SK-N-SH treated with all-trans-retinoic acid at 6 μM for 48 hours (cell line): ENCODE measurements at regions not wholly inside any gene's neighbourhood (a gene's known extent, or its start where the extent isn't known, plus 50 kb on each side); places are given as distances from the start of the nearest gene placed in this dataset.

Source experiments
- ATAC-seq: fragments of 200-7000 bp; cut with Tn5 transposase; 3 replicates; pipeline ENCODE4 v1.9.1; 2020; ENCODE audit warnings: mild to moderate bottlenecking, moderate library complexity
- ARNTL ChIP-seq: fragments of 450-650 bp; formaldehyde crosslinking; IDR thresholded peaks from 2 replicates; pipeline ENCODE4 v1.5.0; 2020; ENCODE audit warnings: low read depth, mild to moderate bottlenecking, moderate library complexity, borderline replicate concordance
- BACH2 ChIP-seq: fragments of 250-450 bp; sonication (Bioruptor Pico); IDR thresholded peaks from 2 replicates; pipeline ENCODE4 v1.9.0; 2021; ENCODE audit warnings: mild to moderate bottlenecking, borderline replicate concordance
- ESRRG ChIP-seq: fragments of 250-450 bp; sonication (Bioruptor Pico); IDR thresholded peaks from 2 replicates; pipeline ENCODE4 v1.6.1; 2021; ENCODE audit warnings: mild to moderate bottlenecking
- GLIS3 ChIP-seq: fragments of 250-450 bp; sonication (Bioruptor Pico); IDR thresholded peaks from 2 replicates; pipeline ENCODE4 v1.5.0; 2020; ENCODE audit warnings: mild to moderate bottlenecking, moderate library complexity
- ISL1 ChIP-seq: fragments of 250-450 bp; sonication (Bioruptor Pico); IDR thresholded peaks from 2 replicates; pipeline ENCODE4 v2.1.2; 2022; ENCODE audit warnings: mild to moderate bottlenecking, moderate library complexity
- OSR1 ChIP-seq: fragments of 250-450 bp; sonication (Bioruptor Pico); IDR thresholded peaks from 2 replicates; pipeline ENCODE4 v1.8.0; 2022; ENCODE audit warnings: moderate library complexity, mild to moderate bottlenecking, inconsistent platforms
- PPARA ChIP-seq: fragments of 250-450 bp; sonication (Bioruptor Pico); IDR thresholded peaks from 2 replicates; pipeline ENCODE4 v1.5.0; 2020; ENCODE audit warnings: mild to moderate bottlenecking, borderline replicate concordance
- RARB ChIP-seq: fragments of 250-450 bp; sonication (Bioruptor Pico); IDR thresholded peaks from 2 replicates; pipeline ENCODE4 v1.8.0; 2021; ENCODE audit warnings: mild to moderate bottlenecking, moderate library complexity
- SNAI2 ChIP-seq: fragments of 250-450 bp; sonication (Bioruptor Pico); IDR thresholded peaks from 2 replicates; pipeline ENCODE4 v1.5.0; 2020; ENCODE audit warnings: mild to moderate bottlenecking, moderate library complexity
- TCF4 ChIP-seq: fragments of 250-450 bp; sonication (Bioruptor Pico); IDR thresholded peaks from 2 replicates; pipeline ENCODE4 v1.8.0; 2021; ENCODE audit warnings: mild to moderate bottlenecking, moderate library complexity, borderline replicate concordance
- TOX ChIP-seq: fragments of 250-450 bp; sonication (Bioruptor Pico); IDR thresholded peaks from 2 replicates; pipeline ENCODE4 v1.8.0; 2021; ENCODE audit warnings: mild to moderate bottlenecking, moderate library complexity, borderline replicate concordance
- ZC3H10 ChIP-seq: fragments of 250-450 bp; sonication (Bioruptor Pico); IDR thresholded peaks from 2 replicates; pipeline ENCODE4 v1.5.1; 2021; ENCODE audit warnings: mild to moderate bottlenecking, moderate library complexity
- ZFP3 ChIP-seq: fragments of 250-450 bp; sonication (Bioruptor Pico); IDR thresholded peaks from 2 replicates; pipeline ENCODE4 v1.5.0; 2020; ENCODE audit warnings: mild to moderate bottlenecking, moderate library complexity
- ZFP30 ChIP-seq: fragments of 450-650 bp; formaldehyde crosslinking; IDR thresholded peaks from 2 replicates; pipeline ENCODE4 v1.5.0; 2022; ENCODE audit warnings: mild to moderate bottlenecking, moderate library complexity
- ZNF565 ChIP-seq: fragments of 450-650 bp; formaldehyde crosslinking; conservative IDR thresholded peaks from 2 replicates; pipeline ENCODE4 v1.5.0; 2020; ENCODE audit warnings: low read depth, mild to moderate bottlenecking, moderate library complexity
- ZNF70 ChIP-seq: fragments of 450-650 bp; formaldehyde crosslinking; IDR thresholded peaks from 2 replicates; pipeline ENCODE4 v1.5.0; 2020; ENCODE audit warnings: mild to moderate bottlenecking, moderate library complexity
- ZNF8 ChIP-seq: fragments of 450-650 bp; formaldehyde crosslinking; IDR thresholded peaks from 2 replicates; pipeline ENCODE4 v1.5.0; 2020; ENCODE audit warnings: mild to moderate bottlenecking, moderate library complexity
- TF ChIP-seq, protein P1 (sequence below): fragments of 250-450 bp; sonication (Bioruptor Pico); IDR thresholded peaks from 2 replicates; pipeline ENCODE4 v1.8.0; 2020; ENCODE audit warnings: mild to moderate bottlenecking, moderate library complexity, borderline replicate concordance
- TF ChIP-seq, protein P2 (sequence below): fragments of 250-450 bp; sonication (Bioruptor Pico); IDR thresholded peaks from 2 replicates; pipeline ENCODE4 v1.5.0; 2020; ENCODE audit warnings: mild to moderate bottlenecking, moderate library complexity
- TF ChIP-seq, protein P3 (sequence below): fragments of 250-450 bp; sonication (Bioruptor Pico); IDR thresholded peaks from 2 replicates; pipeline ENCODE4 v1.8.0; 2021; ENCODE audit warnings: low read depth, mild to moderate bottlenecking, moderate library complexity, borderline replicate concordance
- TF ChIP-seq, protein P4 (sequence below): fragments of 250-450 bp; sonication (Bioruptor Pico); IDR thresholded peaks from 2 replicates; pipeline ENCODE4 v1.5.1; 2021; ENCODE audit warnings: mild to moderate bottlenecking, moderate library complexity
- TF ChIP-seq, protein P5 (sequence below): fragments of 250-450 bp; sonication (Bioruptor Pico); IDR thresholded peaks from 2 replicates; pipeline ENCODE4 v1.5.1; 2020; ENCODE audit warnings: low read depth, mild to moderate bottlenecking, moderate library complexity

DNA sequence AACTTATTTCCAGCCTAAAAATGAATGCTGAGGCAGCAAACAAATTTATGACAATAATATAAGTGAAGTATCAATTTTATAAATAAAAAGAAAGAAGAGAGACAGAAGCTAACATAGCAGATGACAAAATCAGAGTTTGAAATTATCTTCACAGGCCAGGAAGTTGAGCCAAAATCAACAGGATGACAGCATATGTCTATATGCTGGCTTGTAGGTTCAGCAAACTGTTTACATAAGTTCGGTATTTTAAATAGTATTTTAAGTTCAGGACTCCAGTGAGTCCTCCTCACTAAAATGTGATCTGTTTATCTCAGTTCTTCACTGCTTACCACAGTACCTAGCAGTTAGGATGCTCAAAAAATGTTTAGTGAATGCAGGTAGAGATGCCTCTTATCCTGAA is 359.6 kb upstream of the SMC2 start:
- no peak for ATAC-seq
- TF ChIP-seq ESRRG (no peak), ZC3H10 (no peak), TOX (CRISPR knock-in tag) (no peak), ZFP3 (CRISPR knock-in tag) (no peak), ARNTL (CRISPR knock-in tag) (no peak), ZFP30 (CRISPR knock-in tag) (no peak), ZNF565 (CRISPR knock-in tag) (no peak), GLIS3 (CRISPR knock-in tag) (no peak), RARB (CRISPR knock-in tag) (no peak), ZNF70 (no peak), OSR1 (no peak), ISL1 (CRISPR knock-in tag) (no peak), BACH2 (CRISPR knock-in tag) (no peak), PPARA (no peak)
- TF ChIP-seq, protein P1, sequence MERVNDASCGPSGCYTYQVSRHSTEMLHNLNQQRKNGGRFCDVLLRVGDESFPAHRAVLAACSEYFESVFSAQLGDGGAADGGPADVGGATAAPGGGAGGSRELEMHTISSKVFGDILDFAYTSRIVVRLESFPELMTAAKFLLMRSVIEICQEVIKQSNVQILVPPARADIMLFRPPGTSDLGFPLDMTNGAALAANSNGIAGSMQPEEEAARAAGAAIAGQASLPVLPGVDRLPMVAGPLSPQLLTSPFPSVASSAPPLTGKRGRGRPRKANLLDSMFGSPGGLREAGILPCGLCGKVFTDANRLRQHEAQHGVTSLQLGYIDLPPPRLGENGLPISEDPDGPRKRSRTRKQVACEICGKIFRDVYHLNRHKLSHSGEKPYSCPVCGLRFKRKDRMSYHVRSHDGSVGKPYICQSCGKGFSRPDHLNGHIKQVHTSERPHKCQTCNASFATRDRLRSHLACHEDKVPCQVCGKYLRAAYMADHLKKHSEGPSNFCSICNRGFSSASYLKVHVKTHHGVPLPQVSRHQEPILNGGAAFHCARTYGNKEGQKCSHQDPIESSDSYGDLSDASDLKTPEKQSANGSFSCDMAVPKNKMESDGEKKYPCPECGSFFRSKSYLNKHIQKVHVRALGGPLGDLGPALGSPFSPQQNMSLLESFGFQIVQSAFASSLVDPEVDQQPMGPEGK (CRISPR knock-in tag) = no peak
- TF ChIP-seq, protein P2, sequence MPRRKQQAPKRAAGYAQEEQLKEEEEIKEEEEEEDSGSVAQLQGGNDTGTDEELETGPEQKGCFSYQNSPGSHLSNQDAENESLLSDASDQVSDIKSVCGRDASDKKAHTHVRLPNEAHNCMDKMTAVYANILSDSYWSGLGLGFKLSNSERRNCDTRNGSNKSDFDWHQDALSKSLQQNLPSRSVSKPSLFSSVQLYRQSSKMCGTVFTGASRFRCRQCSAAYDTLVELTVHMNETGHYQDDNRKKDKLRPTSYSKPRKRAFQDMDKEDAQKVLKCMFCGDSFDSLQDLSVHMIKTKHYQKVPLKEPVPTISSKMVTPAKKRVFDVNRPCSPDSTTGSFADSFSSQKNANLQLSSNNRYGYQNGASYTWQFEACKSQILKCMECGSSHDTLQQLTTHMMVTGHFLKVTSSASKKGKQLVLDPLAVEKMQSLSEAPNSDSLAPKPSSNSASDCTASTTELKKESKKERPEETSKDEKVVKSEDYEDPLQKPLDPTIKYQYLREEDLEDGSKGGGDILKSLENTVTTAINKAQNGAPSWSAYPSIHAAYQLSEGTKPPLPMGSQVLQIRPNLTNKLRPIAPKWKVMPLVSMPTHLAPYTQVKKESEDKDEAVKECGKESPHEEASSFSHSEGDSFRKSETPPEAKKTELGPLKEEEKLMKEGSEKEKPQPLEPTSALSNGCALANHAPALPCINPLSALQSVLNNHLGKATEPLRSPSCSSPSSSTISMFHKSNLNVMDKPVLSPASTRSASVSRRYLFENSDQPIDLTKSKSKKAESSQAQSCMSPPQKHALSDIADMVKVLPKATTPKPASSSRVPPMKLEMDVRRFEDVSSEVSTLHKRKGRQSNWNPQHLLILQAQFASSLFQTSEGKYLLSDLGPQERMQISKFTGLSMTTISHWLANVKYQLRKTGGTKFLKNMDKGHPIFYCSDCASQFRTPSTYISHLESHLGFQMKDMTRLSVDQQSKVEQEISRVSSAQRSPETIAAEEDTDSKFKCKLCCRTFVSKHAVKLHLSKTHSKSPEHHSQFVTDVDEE (CRISPR knock-in tag) = no peak
- TF ChIP-seq, protein P3, sequence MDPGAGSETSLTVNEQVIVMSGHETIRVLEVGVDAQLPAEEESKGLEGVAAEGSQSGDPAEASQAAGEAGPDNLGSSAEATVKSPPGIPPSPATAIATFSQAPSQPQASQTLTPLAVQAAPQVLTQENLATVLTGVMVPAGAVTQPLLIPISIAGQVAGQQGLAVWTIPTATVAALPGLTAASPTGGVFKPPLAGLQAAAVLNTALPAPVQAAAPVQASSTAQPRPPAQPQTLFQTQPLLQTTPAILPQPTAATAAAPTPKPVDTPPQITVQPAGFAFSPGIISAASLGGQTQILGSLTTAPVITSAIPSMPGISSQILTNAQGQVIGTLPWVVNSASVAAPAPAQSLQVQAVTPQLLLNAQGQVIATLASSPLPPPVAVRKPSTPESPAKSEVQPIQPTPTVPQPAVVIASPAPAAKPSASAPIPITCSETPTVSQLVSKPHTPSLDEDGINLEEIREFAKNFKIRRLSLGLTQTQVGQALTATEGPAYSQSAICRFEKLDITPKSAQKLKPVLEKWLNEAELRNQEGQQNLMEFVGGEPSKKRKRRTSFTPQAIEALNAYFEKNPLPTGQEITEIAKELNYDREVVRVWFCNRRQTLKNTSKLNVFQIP (CRISPR knock-in tag) = no peak
- TF ChIP-seq, protein P4, sequence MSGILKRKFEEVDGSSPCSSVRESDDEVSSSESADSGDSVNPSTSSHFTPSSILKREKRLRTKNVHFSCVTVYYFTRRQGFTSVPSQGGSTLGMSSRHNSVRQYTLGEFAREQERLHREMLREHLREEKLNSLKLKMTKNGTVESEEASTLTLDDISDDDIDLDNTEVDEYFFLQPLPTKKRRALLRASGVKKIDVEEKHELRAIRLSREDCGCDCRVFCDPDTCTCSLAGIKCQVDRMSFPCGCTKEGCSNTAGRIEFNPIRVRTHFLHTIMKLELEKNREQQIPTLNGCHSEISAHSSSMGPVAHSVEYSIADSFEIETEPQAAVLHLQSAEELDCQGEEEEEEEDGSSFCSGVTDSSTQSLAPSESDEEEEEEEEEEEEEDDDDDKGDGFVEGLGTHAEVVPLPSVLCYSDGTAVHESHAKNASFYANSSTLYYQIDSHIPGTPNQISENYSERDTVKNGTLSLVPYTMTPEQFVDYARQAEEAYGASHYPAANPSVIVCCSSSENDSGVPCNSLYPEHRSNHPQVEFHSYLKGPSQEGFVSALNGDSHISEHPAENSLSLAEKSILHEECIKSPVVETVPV (CRISPR knock-in tag) = no peak

DNA sequence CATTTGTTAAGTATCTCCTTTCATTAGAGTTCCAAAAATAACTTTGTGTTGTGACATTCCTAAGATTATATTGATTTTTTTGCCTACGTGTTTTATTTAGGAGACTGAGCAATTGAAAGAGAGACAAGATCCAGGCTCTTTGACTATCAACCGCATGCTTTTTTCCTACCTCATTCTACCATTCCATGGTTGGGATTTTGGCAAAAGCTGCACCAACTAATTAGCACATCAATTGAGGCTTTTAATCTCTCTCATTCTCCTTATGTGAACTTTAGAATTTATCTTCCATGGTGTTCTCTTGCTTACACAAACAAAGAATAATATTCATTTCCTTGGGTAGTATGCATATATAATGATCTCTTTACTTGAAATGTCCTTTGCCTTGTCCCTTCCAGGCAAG is 338.7 kb upstream of the SMC2 start:
- ATAC-seq = no peak
- TF ChIP-seq, protein P5, sequence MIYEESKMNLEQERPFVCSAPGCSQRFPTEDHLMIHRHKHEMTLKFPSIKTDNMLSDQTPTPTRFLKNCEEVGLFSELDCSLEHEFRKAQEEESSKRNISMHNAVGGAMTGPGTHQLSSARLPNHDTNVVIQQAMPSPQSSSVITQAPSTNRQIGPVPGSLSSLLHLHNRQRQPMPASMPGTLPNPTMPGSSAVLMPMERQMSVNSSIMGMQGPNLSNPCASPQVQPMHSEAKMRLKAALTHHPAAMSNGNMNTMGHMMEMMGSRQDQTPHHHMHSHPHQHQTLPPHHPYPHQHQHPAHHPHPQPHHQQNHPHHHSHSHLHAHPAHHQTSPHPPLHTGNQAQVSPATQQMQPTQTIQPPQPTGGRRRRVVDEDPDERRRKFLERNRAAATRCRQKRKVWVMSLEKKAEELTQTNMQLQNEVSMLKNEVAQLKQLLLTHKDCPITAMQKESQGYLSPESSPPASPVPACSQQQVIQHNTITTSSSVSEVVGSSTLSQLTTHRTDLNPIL (CRISPR knock-in tag) = no peak
- TF ChIP-seq, protein P3 (CRISPR knock-in tag) = no peak
- TF ChIP-seq TCF4 (no peak), OSR1 (no peak), RARB (CRISPR knock-in tag) (no peak), ZNF565 (CRISPR knock-in tag) (no peak), BACH2 (CRISPR knock-in tag) (no peak), ARNTL (CRISPR knock-in tag) (no peak), ZNF8 (no peak), PPARA (no peak), GLIS3 (CRISPR knock-in tag) (no peak), SNAI2 (no peak), ZFP30 (CRISPR knock-in tag) (no peak), ZC3H10 (no peak)
- TF ChIP-seq, protein P4 (CRISPR knock-in tag) = no peak
- TF ChIP-seq, protein P2 (CRISPR knock-in tag) = no peak
